HL-60 (cell line): ENCODE measurements at regions not wholly inside any gene's neighbourhood (a gene's known extent, or its start where the extent isn't known, plus 50 kb on each side); places are given as distances from the start of the nearest gene placed in this dataset.

Source experiments
- GABPA ChIP-seq: IDR thresholded peaks from 2 replicates; pipeline ENCODE4 v1.6.1; 2012; ENCODE audit warnings: low read depth
- POLR2AphosphoS5 ChIP-seq: IDR thresholded peaks from 2 replicates; pipeline ENCODE4 v1.6.1; 2012; ENCODE audit warnings: low read depth
- TF ChIP-seq, protein P1 (sequence below): IDR thresholded peaks from one replicate; pipeline ENCODE4 v1.5.1; 2011; ENCODE audit warnings: low read length, control low read depth, inconsistent platforms; ENCODE audit not compliant: insufficient read depth
- TF ChIP-seq, protein P2 (sequence below): IDR thresholded peaks from 2 replicates; pipeline ENCODE4 v1.6.1; 2012; ENCODE audit warnings: low read depth; ENCODE audit not compliant: insufficient replicate concordance

DNA sequence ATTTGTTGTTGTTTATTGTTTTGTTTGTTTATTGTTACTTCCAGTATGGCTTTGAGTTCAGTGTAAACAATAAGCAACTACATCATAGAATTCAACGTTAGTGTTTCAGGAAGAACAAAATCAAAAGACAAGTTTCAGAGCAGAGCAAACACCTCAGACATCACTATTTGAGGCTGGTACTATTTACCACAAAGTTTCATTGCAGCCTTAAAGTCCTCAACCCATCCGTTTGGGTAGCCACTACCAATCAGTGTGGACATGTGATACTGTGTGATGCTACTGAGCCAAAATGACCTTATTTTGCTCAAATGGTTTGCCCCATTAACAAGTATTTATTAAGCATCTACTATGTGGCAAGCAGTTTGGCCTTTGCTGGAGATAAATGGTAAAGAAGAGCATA is 458.5 kb upstream of the PTGER4 start:
- TF ChIP-seq, protein P1, sequence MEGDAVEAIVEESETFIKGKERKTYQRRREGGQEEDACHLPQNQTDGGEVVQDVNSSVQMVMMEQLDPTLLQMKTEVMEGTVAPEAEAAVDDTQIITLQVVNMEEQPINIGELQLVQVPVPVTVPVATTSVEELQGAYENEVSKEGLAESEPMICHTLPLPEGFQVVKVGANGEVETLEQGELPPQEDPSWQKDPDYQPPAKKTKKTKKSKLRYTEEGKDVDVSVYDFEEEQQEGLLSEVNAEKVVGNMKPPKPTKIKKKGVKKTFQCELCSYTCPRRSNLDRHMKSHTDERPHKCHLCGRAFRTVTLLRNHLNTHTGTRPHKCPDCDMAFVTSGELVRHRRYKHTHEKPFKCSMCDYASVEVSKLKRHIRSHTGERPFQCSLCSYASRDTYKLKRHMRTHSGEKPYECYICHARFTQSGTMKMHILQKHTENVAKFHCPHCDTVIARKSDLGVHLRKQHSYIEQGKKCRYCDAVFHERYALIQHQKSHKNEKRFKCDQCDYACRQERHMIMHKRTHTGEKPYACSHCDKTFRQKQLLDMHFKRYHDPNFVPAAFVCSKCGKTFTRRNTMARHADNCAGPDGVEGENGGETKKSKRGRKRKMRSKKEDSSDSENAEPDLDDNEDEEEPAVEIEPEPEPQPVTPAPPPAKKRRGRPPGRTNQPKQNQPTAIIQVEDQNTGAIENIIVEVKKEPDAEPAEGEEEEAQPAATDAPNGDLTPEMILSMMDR: no peak
- TF ChIP-seq POLR2AphosphoS5 (no peak), GABPA (no peak)
- TF ChIP-seq, protein P2, sequence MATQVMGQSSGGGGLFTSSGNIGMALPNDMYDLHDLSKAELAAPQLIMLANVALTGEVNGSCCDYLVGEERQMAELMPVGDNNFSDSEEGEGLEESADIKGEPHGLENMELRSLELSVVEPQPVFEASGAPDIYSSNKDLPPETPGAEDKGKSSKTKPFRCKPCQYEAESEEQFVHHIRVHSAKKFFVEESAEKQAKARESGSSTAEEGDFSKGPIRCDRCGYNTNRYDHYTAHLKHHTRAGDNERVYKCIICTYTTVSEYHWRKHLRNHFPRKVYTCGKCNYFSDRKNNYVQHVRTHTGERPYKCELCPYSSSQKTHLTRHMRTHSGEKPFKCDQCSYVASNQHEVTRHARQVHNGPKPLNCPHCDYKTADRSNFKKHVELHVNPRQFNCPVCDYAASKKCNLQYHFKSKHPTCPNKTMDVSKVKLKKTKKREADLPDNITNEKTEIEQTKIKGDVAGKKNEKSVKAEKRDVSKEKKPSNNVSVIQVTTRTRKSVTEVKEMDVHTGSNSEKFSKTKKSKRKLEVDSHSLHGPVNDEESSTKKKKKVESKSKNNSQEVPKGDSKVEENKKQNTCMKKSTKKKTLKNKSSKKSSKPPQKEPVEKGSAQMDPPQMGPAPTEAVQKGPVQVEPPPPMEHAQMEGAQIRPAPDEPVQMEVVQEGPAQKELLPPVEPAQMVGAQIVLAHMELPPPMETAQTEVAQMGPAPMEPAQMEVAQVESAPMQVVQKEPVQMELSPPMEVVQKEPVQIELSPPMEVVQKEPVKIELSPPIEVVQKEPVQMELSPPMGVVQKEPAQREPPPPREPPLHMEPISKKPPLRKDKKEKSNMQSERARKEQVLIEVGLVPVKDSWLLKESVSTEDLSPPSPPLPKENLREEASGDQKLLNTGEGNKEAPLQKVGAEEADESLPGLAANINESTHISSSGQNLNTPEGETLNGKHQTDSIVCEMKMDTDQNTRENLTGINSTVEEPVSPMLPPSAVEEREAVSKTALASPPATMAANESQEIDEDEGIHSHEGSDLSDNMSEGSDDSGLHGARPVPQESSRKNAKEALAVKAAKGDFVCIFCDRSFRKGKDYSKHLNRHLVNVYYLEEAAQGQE: no peak
